LNCaP clone FGC (cell line): ENCODE measurements at regions not wholly inside any gene's neighbourhood (a gene's known extent, or its start where the extent isn't known, plus 50 kb on each side); places are given as distances from the start of the nearest gene placed in this dataset.
A peak's percentile ranks its signal among the peaks of the same experiment; 100 is the strongest.

Experiments used
- DNase-seq: peaks from one replicate; pipeline ENCODE4 v3.0.0-alpha.2; 2011; ENCODE audit warnings: low read depth
- H3K4me3 ChIP-seq: 2 replicates; pipeline ENCODE4 v1.5.1; 2011; ENCODE audit warnings: mild to moderate bottlenecking, low read depth, low read length, control low read depth
- CTCF ChIP-seq: IDR thresholded peaks from 2 replicates; pipeline ENCODE4 v1.5.1; 2012; ENCODE audit warnings: mild to moderate bottlenecking; ENCODE audit not compliant: control insufficient read depth, insufficient read depth; ENCODE audit errors: extremely low read depth

DNA sequence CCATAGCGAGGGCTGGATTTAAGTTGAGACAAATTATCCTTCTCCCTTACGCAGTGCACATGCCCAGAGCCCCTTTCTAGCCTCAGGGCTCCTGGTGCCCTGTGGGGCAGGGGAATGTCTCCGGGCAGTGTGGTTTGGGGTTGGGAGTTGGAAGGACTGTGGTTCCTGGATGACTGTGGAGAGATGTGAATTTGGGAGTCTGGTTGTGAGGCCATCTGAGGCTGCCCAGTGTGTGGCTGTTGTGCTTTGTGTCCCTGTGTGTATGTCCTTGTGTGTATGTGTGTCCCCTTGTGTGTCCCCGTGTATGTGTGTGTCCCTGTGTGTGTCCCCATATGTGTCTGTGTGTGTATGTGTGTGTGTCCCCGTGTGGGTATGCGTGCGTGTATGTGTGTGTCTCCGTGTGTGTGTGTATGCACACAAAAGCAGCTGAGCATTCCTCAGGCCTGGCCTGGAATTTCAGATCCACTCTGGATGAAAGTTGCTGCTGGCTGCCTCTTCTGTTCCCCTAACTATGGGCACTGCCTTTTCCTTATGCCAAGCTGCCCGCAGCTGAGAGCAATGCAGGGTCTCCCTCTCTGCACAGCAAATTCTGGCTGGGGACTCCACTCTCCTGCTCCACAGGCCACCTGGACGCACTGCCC, 65.4 kb downstream of the UBIAD1 start:
- H3K4me3 ChIP-seq, result no peak overlapping the region
- no peak for DNase-seq

DNA sequence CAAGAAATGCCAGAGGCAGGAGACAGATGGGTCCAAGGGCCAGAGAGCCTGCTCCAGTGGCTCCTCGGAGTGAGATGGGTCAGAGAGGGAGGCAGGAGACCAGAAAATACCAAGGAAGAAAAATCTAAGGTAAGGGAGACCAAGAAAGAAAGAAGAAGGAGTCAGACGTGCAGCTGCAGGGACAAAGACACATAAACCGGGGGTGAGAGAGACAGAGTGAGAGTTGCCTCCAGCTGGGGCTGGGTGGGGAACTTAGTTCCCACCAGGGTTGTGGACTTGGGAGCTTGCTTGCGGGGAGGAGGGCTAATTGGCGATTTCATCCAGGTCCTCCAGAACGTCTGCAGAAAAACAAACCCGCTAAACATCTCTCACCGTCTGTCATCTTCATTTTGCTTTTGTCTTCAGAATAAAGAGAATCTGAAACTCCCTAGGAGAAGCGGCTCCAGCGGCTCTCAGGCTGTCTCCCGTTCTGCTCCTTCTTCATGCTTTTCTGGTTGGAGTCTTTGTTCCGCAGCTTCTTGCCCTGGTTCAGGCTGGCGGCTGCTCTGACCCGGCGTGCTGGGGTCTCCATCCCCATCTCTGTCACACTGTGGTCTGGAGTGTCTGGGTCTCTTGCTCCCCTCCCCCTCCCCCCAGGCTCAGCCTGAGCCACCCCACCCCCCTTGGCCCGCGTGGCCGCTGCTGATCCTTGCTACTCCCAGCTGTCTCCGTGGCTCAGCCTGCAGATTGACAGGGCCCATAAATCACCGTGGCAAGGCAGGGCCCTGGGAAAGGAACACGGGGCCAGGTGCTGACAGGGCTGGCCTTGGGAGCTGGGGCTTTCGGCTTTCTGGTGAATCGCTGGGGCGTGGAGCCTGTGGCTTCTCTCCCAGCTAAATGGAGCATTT, 66.6 kb downstream of the UBIAD1 start:
- TF ChIP-seq CTCF, result no peak
- DNase-seq, result no peak

More for the DNA sequence above, 65.4 kb downstream of the UBIAD1 start:
- no peak for TF ChIP-seq CTCF

GRCh38 chr1:11340233-11340632, 67.2 kb downstream of the UBIAD1 start:
- DNase-seq, result no peak
- no peak overlapping the region for H3K4me3 ChIP-seq
- TF ChIP-seq CTCF, result no peak

More for the DNA sequence above, 66.6 kb downstream of the UBIAD1 start:
- no peak overlapping the region for H3K4me3 ChIP-seq

DNA sequence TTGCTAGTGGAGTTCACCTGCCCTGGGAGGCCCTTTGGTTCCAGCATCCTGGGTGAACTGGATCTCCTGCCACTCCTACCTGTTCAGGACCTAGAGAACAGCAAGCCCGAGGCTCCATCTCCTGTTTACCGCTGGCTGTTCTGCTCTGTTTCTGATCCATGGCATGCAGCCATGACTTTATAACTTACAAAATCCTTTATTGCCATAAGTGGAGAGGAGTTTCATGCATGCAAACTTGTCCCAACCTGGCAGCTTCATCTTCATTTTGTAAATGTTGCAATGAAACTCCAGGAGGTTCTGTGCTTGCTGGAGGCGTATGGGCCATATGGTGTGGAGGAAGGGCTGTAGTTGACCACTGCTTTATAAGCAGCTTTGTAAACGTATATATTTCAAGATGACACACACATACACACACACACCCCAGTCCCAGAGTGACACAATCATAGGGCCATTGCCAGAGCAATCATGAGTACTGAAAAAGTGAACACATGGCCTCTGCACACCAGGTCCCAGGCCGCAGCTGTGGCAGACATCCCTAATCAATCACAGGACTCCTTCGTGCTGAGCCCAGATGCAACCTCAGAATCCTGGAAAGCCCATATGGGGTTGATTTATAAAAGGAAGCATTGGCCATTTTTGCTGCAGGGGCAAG, 69.0 kb downstream of the UBIAD1 start:
- no peak for DNase-seq
- 0 out of 2 replicates have a peak, but pooled peaks have one; percentile 5 for TF ChIP-seq CTCF
- no peak overlapping the region for H3K4me3 ChIP-seq

GRCh38 chr1:11342621-11343032, 69.6 kb downstream of the UBIAD1 start:
- no peak for TF ChIP-seq CTCF
- no peak overlapping the region for H3K4me3 ChIP-seq
- DNase-seq, result no peak

- no peak overlapping the region for H3K4me3 ChIP-seq
Observed at GRCh38 chr1:11345971-11346715, 73.1 kb downstream of the UBIAD1 start.

More at GRCh38 chr1:11345971-11346715, 73.1 kb downstream of the UBIAD1 start:
- no peak for TF ChIP-seq CTCF
- no peak for DNase-seq
